Esophagus squamous epithelium (tissue), 4 donors: ENCODE measurements at regions not wholly inside any gene's neighbourhood (a gene's known extent, or its start where the extent isn't known, plus 50 kb on each side); places are given as distances from the start of the nearest gene placed in this dataset.
"Not testable (repeated sequence)": the region's sequence is repeated elsewhere in the genome, so short reads cannot be mapped to it uniquely, and the experiment has no call there.

Experiments used
- POLR2A ChIP-seq, 4 donors: fragments of 450-650 bp; IDR thresholded peaks; one replicate each; pipeline ENCODE4 v1.6.1; 2017; ENCODE audit warnings: antibody characterized with exemption in 4 of 4, mild to moderate bottlenecking in 4 of 4, moderate library complexity in 3 of 4
- TF ChIP-seq, protein P1 (sequence below), 6 experiments: fragments of 450-650 bp in 4 of 6; fragments of 200-600 bp in 2 of 6; sonication (generic) in 2 of 6; IDR thresholded peaks; one replicate each; pipeline ENCODE4 v1.5.1; 2016 to 2019; ENCODE audit warnings: antibody characterized with exemption in 6 of 6, mild to moderate bottlenecking in 4 of 6, moderate library complexity in 4 of 6

GRCh38 chr15:20291616-20292015, 250.0 kb downstream of the GOLGA6L6 start:
- TF ChIP-seq, protein P1, sequence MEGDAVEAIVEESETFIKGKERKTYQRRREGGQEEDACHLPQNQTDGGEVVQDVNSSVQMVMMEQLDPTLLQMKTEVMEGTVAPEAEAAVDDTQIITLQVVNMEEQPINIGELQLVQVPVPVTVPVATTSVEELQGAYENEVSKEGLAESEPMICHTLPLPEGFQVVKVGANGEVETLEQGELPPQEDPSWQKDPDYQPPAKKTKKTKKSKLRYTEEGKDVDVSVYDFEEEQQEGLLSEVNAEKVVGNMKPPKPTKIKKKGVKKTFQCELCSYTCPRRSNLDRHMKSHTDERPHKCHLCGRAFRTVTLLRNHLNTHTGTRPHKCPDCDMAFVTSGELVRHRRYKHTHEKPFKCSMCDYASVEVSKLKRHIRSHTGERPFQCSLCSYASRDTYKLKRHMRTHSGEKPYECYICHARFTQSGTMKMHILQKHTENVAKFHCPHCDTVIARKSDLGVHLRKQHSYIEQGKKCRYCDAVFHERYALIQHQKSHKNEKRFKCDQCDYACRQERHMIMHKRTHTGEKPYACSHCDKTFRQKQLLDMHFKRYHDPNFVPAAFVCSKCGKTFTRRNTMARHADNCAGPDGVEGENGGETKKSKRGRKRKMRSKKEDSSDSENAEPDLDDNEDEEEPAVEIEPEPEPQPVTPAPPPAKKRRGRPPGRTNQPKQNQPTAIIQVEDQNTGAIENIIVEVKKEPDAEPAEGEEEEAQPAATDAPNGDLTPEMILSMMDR (IDR thresholded peaks at IDR 0.05), result not testable (repeated sequence)
- not testable (repeated sequence) for TF ChIP-seq POLR2A (IDR thresholded peaks at IDR 0.05)
